ENCODE measurements at regions not wholly inside any gene's neighbourhood (a gene's known extent, or its start where the extent isn't known, plus 50 kb on each side); places are given as distances from the start of the nearest gene placed in this dataset.

GRCh38 chr14:81676395-81676794 lies 142.7 kb upstream of the SEL1L start:
- Mint-ChIP-seq H3K4me1 (no peaks in the 10 kb centered on the region), H3K9me3 (peaks cover 0 to 9% (median 3%) of the 10 kb centered on the region in 7 donors), H3K27me3 (no peaks in the 10 kb centered on the region), H3K36me3 (no peaks in the 10 kb centered on the region), H3K27ac (no peak overlapping the region), H3K4me3 (no peak overlapping the region)
- Histone ChIP-seq H3K27me3 (ENCODE audit: control insufficient read depth, insufficient read depth, low read length) (no peaks in the 10 kb centered on the region), H3K4me1 (ENCODE audit: control insufficient read depth, insufficient read depth, low read length, poor library complexity, severe bottlenecking) (no peaks in the 10 kb centered on the region), H3K27ac (ENCODE audit: insufficient read depth, low read length, poor library complexity, severe bottlenecking) (no peak overlapping the region), H3K4me3 (ENCODE audit: low read depth, low read length) (no peak overlapping the region), H3K9me3 (ENCODE audit: control insufficient read depth in 2 of 2, low read length in 2 of 2) (no peaks in the 10 kb centered on the region), H3K36me3 (ENCODE audit: control insufficient read depth, insufficient read depth, low read length) (no peaks in the 10 kb centered on the region)
- ATAC-seq (ENCODE audit: low read depth in 2 of 2) (no peak), DNase-seq (no peak)

DNA sequence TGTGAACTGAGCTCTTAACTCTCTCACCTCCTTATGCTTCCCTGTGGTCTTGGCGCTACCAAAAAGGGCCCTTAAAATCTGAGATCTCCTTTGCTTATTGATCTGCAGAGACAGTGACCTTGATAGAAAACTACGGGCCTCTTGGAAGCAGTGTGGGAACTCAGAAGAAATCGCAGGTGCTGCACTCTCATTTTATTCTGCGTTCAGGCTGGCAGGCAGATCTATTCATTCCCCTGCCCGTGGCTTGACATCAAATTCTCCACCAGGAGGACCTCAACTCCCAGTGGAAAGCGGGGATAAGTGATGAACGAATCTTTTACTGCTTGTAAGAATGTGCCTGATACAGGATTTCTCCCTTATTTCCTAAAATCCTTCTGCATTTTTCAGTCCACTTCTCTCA lies 143.2 kb upstream of the SEL1L start:
- no peaks in the 10 kb centered on the region for H3K27me3 ChIP-seq (ENCODE audit: control insufficient read depth, insufficient read depth, low read length)
- Mint-ChIP-seq H3K4me1 (no peaks in the 10 kb centered on the region), H3K27me3 (no peaks in the 10 kb centered on the region), H3K36me3 (no peaks in the 10 kb centered on the region), H3K9me3 (peaks cover 0 to 9% (median 3%) of the 10 kb centered on the region in 7 donors), H3K27ac (no peak overlapping the region), H3K4me3 (no peak overlapping the region)
- no peaks in the 10 kb centered on the region for H3K9me3 ChIP-seq (ENCODE audit: control insufficient read depth in 2 of 2, low read length in 2 of 2)
- no peaks in the 10 kb centered on the region for H3K36me3 ChIP-seq (ENCODE audit: control insufficient read depth, insufficient read depth, low read length)
- no peak for ATAC-seq (ENCODE audit: low read depth in 2 of 2)
- no peak for DNase-seq
- H3K4me1 ChIP-seq (ENCODE audit: control insufficient read depth, insufficient read depth, low read length, poor library complexity, severe bottlenecking): no peaks in the 10 kb centered on the region
- no peak overlapping the region for H3K27ac ChIP-seq (ENCODE audit: insufficient read depth, low read length, poor library complexity, severe bottlenecking)
- no peak overlapping the region for H3K4me3 ChIP-seq (ENCODE audit: low read depth, low read length)

DNA sequence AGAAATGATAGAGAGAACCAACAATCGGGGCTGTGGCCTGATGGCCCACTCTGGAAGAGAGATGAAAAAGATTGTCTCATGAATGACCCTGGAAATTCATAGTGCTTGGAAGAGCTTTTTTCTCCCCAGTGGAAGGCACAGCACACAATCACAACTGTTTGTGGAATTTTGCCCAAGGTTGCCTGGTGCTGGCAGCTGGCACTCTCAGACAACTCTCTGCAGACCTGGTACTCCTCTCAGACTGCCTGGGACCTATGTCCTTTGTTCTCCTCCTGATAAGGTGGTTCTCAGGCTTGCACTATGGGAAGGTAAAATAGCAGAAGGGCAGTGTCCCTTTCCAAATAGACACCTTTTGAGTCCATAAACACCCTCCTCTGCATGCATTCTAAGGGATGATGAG lies 144.1 kb upstream of the SEL1L start:
- DNase-seq (no peak), ATAC-seq (ENCODE audit: low read depth in 2 of 2) (no peak)
- H3K4me1 Mint-ChIP-seq: no peaks in the 10 kb centered on the region
- Histone ChIP-seq H3K36me3 (ENCODE audit: control insufficient read depth, insufficient read depth, low read length) (no peaks in the 10 kb centered on the region), H3K9me3 (ENCODE audit: control insufficient read depth in 2 of 2, low read length in 2 of 2) (no peaks in the 10 kb centered on the region), H3K4me1 (ENCODE audit: control insufficient read depth, insufficient read depth, low read length, poor library complexity, severe bottlenecking) (no peaks in the 10 kb centered on the region), H3K27ac (ENCODE audit: insufficient read depth, low read length, poor library complexity, severe bottlenecking) (no peak overlapping the region), H3K27me3 (ENCODE audit: control insufficient read depth, insufficient read depth, low read length) (no peaks in the 10 kb centered on the region), H3K4me3 (ENCODE audit: low read depth, low read length) (no peak overlapping the region)
- no peak overlapping the region for H3K27ac Mint-ChIP-seq
- H3K4me3 Mint-ChIP-seq: no peak overlapping the region
- peaks cover 0 to 9% (median 3%) of the 10 kb centered on the region in 7 donors for H3K9me3 Mint-ChIP-seq
- no peaks in the 10 kb centered on the region for H3K27me3 Mint-ChIP-seq
- no peaks in the 10 kb centered on the region for H3K36me3 Mint-ChIP-seq

DNA sequence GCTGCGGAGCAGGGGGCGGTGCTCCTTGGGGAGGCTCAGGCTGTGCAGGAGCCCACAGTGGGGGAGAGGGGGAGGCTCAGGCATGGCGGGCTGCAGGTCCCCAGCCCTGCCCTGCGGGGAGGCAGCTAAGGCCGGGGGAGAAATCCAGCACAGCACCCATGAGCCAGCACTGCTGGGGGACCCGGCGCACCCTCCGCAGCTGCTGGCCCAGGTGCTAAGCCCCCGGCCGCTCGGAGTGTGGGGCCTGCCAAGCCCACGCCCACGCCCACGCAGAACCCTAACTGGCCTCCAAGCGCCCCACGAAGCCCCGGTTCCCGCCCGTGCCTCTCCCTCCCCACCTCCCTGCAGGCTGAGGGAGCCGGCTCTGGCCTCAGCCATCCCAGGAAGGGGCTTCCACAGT lies 145.6 kb upstream of the SEL1L start:
- H3K4me1 Mint-ChIP-seq: no peaks in the 10 kb centered on the region
- H3K9me3 Mint-ChIP-seq: peaks cover 0 to 9% (median 3%) of the 10 kb centered on the region in 7 donors
- no peak overlapping the region for H3K27ac Mint-ChIP-seq
- no peaks in the 10 kb centered on the region for H3K36me3 ChIP-seq (ENCODE audit: control insufficient read depth, insufficient read depth, low read length)
- H3K4me3 ChIP-seq (ENCODE audit: low read depth, low read length): no peak overlapping the region
- DNase-seq: no peak
- no peaks in the 10 kb centered on the region for H3K9me3 ChIP-seq (ENCODE audit: control insufficient read depth in 2 of 2, low read length in 2 of 2)
- H3K27ac ChIP-seq (ENCODE audit: insufficient read depth, low read length, poor library complexity, severe bottlenecking): no peak overlapping the region
- H3K27me3 ChIP-seq (ENCODE audit: control insufficient read depth, insufficient read depth, low read length): no peaks in the 10 kb centered on the region
- H3K4me3 Mint-ChIP-seq: no peak overlapping the region
- no peaks in the 10 kb centered on the region for H3K4me1 ChIP-seq (ENCODE audit: control insufficient read depth, insufficient read depth, low read length, poor library complexity, severe bottlenecking)
- ATAC-seq (ENCODE audit: low read depth in 2 of 2): no peak
- H3K36me3 Mint-ChIP-seq: no peaks in the 10 kb centered on the region
- no peaks in the 10 kb centered on the region for H3K27me3 Mint-ChIP-seq

DNA sequence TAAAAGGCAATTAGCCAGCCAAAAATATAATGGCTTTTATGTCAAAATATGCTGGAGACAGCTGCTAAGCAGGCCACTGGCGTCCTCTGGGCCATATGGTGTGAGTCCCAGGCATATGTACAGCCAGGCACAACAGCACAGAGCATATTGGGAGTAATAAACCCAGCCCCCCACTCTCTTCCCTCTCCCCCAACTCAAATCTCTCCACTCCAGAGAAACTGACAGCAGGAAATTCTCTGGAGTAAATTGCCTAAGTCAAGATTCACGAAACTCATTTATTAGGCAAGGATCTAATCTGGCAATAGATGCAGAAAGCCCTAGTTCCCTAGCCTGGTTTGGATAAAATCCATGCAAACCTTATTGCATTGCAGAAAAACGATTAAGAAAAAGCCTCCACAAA lies 147.9 kb upstream of the SEL1L start:
- Histone ChIP-seq H3K9me3 (ENCODE audit: control insufficient read depth in 2 of 2, low read length in 2 of 2) (no peaks in the 10 kb centered on the region), H3K27ac (ENCODE audit: insufficient read depth, low read length, poor library complexity, severe bottlenecking) (no peak overlapping the region), H3K27me3 (ENCODE audit: control insufficient read depth, insufficient read depth, low read length) (no peaks in the 10 kb centered on the region), H3K4me3 (ENCODE audit: low read depth, low read length) (no peak overlapping the region), H3K4me1 (ENCODE audit: control insufficient read depth, insufficient read depth, low read length, poor library complexity, severe bottlenecking) (no peaks in the 10 kb centered on the region), H3K36me3 (ENCODE audit: control insufficient read depth, insufficient read depth, low read length) (no peaks in the 10 kb centered on the region)
- no peak overlapping the region for H3K27ac Mint-ChIP-seq
- no peaks in the 10 kb centered on the region for H3K27me3 Mint-ChIP-seq
- H3K36me3 Mint-ChIP-seq: no peaks in the 10 kb centered on the region
- H3K4me3 Mint-ChIP-seq: no peak overlapping the region
- DNase-seq (no peak), ATAC-seq (ENCODE audit: low read depth in 2 of 2) (no peak)
- H3K4me1 Mint-ChIP-seq: no peaks in the 10 kb centered on the region
- peaks cover 0 to 9% (median 3%) of the 10 kb centered on the region in 7 donors for H3K9me3 Mint-ChIP-seq

- DNase-seq (no peak), ATAC-seq (ENCODE audit: low read depth in 2 of 2) (no peak)
- Histone ChIP-seq H3K4me1 (ENCODE audit: control insufficient read depth, insufficient read depth, low read length, poor library complexity, severe bottlenecking) (no peaks in the 10 kb centered on the region), H3K9me3 (ENCODE audit: control insufficient read depth in 2 of 2, low read length in 2 of 2) (no peaks in the 10 kb centered on the region), H3K36me3 (ENCODE audit: control insufficient read depth, insufficient read depth, low read length) (no peaks in the 10 kb centered on the region), H3K27ac (ENCODE audit: insufficient read depth, low read length, poor library complexity, severe bottlenecking) (no peak overlapping the region), H3K27me3 (ENCODE audit: control insufficient read depth, insufficient read depth, low read length) (no peaks in the 10 kb centered on the region), H3K4me3 (ENCODE audit: low read depth, low read length) (no peak overlapping the region)
- Mint-ChIP-seq H3K27ac (no peak overlapping the region), H3K36me3 (no peaks in the 10 kb centered on the region), H3K4me1 (no peaks in the 10 kb centered on the region), H3K27me3 (no peaks in the 10 kb centered on the region), H3K4me3 (no peak overlapping the region), H3K9me3 (peaks cover 0 to 7% (median 3%) of the 10 kb centered on the region in 7 donors)
Observed at GRCh38 chr14:81682134-81682533, 148.5 kb upstream of the SEL1L start.

GRCh38 chr14:81682701-81683100 lies 149.0 kb upstream of the SEL1L start:
- Histone ChIP-seq H3K4me3 (ENCODE audit: low read depth, low read length) (no peak overlapping the region), H3K36me3 (ENCODE audit: control insufficient read depth, insufficient read depth, low read length) (no peaks in the 10 kb centered on the region), H3K27ac (ENCODE audit: insufficient read depth, low read length, poor library complexity, severe bottlenecking) (no peak overlapping the region), H3K4me1 (ENCODE audit: control insufficient read depth, insufficient read depth, low read length, poor library complexity, severe bottlenecking) (no peaks in the 10 kb centered on the region), H3K27me3 (ENCODE audit: control insufficient read depth, insufficient read depth, low read length) (no peaks in the 10 kb centered on the region), H3K9me3 (ENCODE audit: control insufficient read depth in 2 of 2, low read length in 2 of 2) (no peaks in the 10 kb centered on the region)
- ATAC-seq (ENCODE audit: low read depth in 2 of 2) (no peak), DNase-seq (no peak)
- Mint-ChIP-seq H3K9me3 (peaks cover 0 to 3% (median 2%) of the 10 kb centered on the region in 7 donors), H3K27ac (no peak overlapping the region), H3K4me3 (no peak overlapping the region), H3K27me3 (no peaks in the 10 kb centered on the region), H3K4me1 (no peaks in the 10 kb centered on the region), H3K36me3 (no peaks in the 10 kb centered on the region)

- Mint-ChIP-seq H3K36me3 (no peaks in the 10 kb centered on the region), H3K4me1 (no peaks in the 10 kb centered on the region), H3K4me3 (no peak overlapping the region), H3K27ac (no peak overlapping the region), H3K27me3 (no peaks in the 10 kb centered on the region), H3K9me3 (peaks cover 0 to 3% (median 0%) of the 10 kb centered on the region in 7 donors)
- Histone ChIP-seq H3K27ac (ENCODE audit: insufficient read depth, low read length, poor library complexity, severe bottlenecking) (no peak overlapping the region), H3K4me1 (ENCODE audit: control insufficient read depth, insufficient read depth, low read length, poor library complexity, severe bottlenecking) (no peaks in the 10 kb centered on the region), H3K36me3 (ENCODE audit: control insufficient read depth, insufficient read depth, low read length) (no peaks in the 10 kb centered on the region), H3K4me3 (ENCODE audit: low read depth, low read length) (no peak overlapping the region), H3K27me3 (ENCODE audit: control insufficient read depth, insufficient read depth, low read length) (no peaks in the 10 kb centered on the region), H3K9me3 (ENCODE audit: control insufficient read depth in 2 of 2, low read length in 2 of 2) (no peaks in the 10 kb centered on the region)
- DNase-seq (no peak), ATAC-seq (ENCODE audit: low read depth in 2 of 2) (no peak)
Observed at GRCh38 chr14:81684696-81685095, 151.0 kb upstream of the SEL1L start.
